ENCODE measurements at regions not wholly inside any gene's neighbourhood (a gene's known extent, or its start where the extent isn't known, plus 50 kb on each side); places are given as distances from the start of the nearest gene placed in this dataset.
A peak's percentile ranks its signal among the peaks of the same experiment; 100 is the strongest.
"Not testable (repeated sequence)": the region's sequence is repeated elsewhere in the genome, so short reads cannot be mapped to it uniquely, and the experiment has no call there.

- no peak for DNase-seq
Observed at GRCh38 chr4:84276752-84277151, 222.3 kb downstream of the NKX6-1 start.

DNA sequence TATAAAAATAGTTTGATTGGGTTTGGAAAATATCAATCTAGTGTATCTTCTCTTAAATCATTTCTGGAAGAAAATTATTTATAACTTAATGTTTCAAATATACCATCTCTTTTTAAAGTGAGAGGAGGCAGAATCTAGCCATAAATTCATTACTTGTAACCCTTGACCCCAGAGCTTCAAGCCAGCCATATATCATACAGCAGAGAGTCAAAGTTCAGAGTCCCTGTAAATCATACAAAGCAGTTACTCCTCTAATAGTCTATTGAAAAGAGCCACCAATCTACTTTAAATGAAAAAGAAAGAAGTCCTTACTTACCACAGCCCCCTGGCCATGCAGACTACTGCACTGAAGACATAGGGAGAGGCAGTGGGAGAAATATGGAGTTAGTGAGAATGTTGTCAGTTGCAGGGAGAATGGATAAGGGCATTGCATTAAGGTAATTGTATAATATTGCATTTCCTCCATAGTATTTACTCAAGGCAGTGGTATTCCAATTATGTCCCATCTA lies 229.5 kb downstream of the NKX6-1 start:
- no peak for DNase-seq

DNA sequence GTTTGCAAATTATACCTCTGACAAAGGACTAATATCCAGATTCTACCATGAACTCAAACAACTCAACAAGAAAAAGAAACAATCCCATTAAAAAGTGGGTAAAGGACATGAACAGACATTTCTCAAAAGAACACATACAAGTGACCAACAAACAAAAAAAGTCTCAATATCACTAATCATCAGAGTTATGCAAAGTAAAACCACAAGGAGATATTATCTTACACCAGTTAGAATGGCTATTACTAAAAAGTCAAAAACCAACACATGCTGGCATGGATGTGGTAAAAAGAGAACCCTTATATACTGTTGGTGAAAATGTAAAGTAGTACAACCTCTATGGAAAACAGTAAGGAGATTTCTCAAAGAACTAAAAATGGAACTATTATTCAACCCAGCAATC lies 234.4 kb downstream of the NKX6-1 start:
- DNase-seq, result no peak

- no peak for DNase-seq
Observed at GRCh38 chr4:84263415-84263814, 235.7 kb downstream of the NKX6-1 start.

- DNase-seq, result no peak
Observed at GRCh38 chr4:84260495-84260894, 238.6 kb downstream of the NKX6-1 start.

DNA sequence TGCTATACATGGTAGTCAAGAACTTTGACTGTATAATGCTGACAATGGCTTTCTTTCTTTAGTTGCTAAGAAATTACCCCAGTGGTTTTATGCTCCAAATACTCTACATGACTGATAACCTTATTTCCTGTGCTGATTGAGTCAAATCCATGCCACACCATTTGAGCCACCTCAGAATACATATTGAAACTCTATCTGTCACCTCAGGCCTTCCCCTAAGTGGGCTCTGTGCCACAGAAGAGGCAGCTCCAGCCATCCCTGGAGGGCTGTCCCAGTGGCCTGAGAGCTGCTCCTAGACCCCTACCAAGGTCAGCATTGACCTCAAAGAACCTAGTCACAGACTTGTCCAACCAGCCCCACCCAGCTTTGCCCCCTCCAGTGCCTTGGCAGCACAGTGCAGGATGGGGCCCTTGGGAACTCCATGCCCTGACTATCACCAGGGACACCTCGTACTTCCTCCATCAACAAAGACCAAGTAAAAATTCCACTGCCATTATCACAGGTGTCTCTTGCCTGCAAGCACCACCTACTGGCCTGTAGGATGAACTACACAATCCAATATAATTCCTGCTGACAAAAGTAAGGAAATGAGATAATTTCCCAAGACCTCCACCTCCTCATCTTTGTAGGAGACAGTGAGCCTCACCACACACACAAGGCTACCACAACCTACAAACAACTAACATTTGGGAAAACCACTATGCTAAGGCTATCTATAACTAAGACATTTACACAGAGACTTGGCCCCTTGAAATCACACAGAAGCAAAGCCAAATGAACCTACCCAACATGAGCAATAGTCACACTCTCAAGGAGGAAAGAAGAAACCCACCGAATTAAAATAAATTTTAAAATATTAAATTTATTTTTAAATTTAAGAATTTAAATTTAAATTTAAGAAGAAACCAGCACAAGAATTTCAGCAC lies 239.9 kb downstream of the NKX6-1 start:
- peak; percentile 11 for DNase-seq

DNA sequence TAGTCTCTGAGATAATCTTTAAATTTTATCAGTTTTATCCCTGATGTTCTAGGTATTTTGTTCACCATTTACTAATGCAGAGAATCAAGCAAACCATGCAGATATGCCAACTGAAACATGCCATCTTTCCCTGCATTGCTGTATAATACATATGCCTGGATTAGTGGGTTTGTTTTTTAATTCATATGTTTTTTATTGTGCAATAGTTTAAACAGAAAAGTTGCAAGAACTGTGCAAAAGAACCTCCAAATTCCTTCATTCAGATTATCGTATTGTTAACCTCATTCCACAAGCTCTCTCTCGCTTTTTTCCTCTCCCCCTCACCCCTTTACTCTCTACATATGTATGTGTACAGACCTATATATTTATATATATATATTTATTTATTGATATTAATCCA lies 244.6 kb downstream of the NKX6-1 start:
- no peak for DNase-seq

GRCh38 chr4:84249521-84249920 lies 249.6 kb downstream of the NKX6-1 start:
- no peak for DNase-seq

DNA sequence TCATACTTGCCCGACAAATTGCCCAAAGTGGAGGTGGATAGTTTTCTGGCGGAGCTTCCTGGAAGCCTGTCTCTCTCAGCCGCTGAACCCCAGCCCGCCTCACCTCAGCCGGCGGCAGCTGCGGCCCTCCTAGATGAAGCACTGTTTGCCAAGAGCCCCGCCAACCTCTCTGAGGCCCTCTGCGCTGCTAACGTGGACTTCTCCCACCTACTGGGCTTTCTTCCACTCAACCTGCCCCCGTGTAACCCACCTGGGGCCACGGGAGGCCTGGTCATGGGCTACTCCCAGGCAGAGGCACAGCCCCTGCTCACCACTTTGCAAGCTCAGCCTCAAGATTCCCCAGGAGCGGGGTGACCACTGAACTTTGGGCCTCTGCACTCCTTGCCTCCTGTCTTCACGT lies 254.1 kb downstream of the NKX6-1 start:
- not testable (repeated sequence) for DNase-seq

DNA sequence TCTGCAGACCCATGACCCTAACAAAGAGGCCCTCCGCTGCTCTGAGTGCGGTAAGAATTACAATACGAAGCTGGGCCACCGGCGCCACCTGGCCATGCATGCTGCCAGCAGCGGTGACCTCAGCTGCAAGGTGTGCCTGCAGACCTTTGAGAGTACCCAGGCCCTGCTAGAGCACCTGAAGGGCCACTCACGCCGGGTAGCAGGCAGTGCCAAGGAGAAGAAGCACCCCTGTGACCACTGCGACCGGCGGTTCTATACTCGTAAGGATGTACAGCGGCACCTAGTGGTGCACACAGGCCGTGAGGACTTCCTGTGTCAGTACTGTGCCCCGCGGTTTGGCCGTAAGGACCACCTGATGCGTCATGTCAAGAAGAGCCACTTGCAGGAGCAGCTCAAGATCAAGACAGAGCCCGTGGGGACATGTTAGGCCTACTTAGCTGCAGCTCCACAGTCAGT lies 254.7 kb downstream of the NKX6-1 start:
- not testable (repeated sequence) for DNase-seq

DNA sequence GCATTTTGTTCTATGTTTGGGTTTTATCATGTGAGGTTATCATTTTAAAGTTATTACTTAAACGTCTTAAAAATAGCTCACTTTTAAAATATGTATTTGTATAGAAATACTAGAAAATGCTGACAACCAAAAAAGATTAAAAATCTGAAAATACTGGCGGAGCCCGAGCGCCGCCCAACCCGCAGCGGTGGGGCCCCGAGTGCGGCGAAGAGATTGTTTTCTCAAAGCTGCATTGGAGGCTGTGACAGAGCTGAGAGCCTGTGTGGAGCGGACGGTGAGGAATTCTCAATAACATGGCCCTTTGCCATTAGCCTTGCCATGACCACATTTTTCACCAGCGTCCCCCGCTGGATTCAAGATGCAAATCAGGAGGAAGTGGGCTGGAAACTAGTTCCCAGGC lies 255.4 kb downstream of the NKX6-1 start:
- no peak for DNase-seq

GRCh38 chr4:84239278-84239845 lies 259.7 kb downstream of the NKX6-1 start:
- no peak for DNase-seq

GRCh38 chr4:84238247-84239090 lies 260.6 kb downstream of the NKX6-1 start:
- DNase-seq, result peak; percentile 35

- no peak for DNase-seq
Observed at GRCh38 chr4:84237008-84237407, 262.1 kb downstream of the NKX6-1 start.

GRCh38 chr4:84235126-84235944 lies 263.8 kb downstream of the NKX6-1 start:
- DNase-seq, result no peak

DNA sequence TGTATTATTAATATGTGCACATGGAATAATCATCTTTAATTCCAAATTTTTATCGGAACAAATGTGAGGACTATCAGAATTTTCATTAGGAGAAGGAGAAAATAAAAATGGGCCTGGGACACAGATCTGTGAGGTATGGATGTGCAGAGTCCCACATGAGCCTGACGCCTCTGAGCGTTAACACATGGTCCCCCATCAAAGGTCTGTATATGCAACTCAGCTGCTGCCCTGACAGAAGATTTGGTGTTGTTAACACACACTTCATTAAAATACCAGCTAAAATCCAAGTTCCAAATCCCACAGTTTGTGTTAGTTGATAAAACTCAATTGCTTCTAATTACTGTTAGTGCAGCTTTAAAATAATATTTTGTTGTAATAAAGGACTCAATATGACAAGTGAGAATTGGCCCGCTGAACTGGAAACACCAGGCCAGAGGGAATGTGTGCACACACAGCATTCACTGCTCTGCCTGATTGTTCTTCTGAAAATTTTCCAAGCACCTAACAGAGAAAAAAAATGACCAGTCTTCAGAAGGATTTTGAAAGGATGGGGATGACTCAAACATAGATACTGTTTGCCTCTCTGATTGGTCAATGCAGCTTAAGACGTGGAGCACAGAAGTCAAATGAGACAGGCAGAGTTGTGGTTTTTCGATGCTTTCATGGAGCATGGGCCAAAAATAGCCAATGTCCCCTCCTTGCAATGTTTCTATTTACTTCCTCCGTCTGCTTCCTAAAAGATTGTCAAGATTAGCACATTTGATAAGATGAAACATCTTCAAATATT lies 266.6 kb downstream of the NKX6-1 start:
- no peak for DNase-seq

GRCh38 chr4:84231539-84232055 lies 267.5 kb downstream of the NKX6-1 start:
- no peak for DNase-seq

DNA sequence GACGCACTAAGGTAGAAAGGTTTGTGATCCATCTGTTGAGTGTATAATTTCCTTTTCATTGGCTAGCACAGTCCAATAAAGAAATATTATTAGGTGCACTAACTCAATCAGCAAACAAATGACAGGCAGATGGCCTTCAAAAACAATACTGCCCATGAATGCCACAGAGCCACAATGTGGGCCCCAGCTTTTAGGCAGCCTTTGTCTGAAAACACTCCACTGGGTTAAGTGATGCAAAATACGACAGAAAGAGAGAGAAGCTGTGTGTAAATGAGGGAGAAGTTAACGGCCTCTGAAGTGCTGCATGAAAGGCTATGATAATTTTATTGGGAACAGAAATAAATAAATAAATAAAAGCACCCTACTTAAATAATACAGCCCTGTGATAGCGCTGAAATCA lies 274.6 kb downstream of the NKX6-1 start:
- no peak for DNase-seq

DNA sequence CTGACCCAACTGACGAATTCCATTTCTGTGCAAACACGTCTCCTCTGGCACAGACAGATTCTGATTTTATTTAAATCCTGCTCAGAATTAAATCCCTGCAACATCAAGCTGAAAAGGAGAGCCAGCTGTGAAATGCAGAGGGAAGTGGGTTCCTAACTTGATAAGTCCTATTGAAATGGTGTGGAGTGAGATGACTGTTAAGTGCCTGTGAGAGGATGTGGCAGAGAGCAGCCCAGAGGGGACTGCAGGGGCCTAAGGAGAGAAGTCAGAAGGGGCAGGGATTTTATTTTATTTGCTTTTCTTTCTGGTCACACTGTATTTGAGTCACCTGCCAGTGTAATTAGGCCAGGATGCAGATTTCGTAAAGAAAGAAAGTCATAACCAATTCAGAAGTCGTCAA lies 277.4 kb downstream of the NKX6-1 start:
- DNase-seq, result no peak

DNA sequence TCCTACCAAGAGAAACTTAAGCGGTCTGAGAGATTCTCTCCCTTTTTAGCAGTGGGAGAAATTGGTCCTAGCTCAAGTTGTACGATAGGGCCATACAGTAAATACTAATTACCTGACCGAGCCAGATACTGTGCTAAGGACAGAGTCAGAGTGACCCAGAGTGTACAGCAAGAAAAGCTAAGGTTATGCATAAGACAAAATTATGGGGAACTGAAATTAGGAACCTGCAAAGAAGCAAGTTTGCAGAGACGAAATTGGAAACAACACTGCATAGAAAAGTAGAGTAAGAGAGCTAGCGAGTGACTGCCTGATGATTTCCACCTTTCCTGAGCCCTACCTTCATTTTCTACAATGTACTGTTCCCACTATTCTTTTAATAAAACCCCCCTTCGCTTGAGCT lies 278.1 kb downstream of the NKX6-1 start:
- DNase-seq, result no peak

GRCh38 chr4:84219656-84220055 lies 279.4 kb downstream of the NKX6-1 start:
- no peak for DNase-seq
